Stimulated activated CD8-positive, alpha-beta memory T cell treated with anti-CD3 and anti-CD28 coated beads, Interleukin-15, amount 100 ng/mL, for 48 hours (primary cell): ENCODE measurements at regions not wholly inside any gene's neighbourhood (a gene's known extent, or its start where the extent isn't known, plus 50 kb on each side); places are given as distances from the start of the nearest gene placed in this dataset.

Source experiments
- DNase-seq, 2 donors: peaks; one replicate each; pipeline ENCODE4 v3.0.0-alpha.2; 2020; ENCODE audit warnings: low read depth in 2 of 2

GRCh38 chr1:88219521-88219920 lies 464.6 kb upstream of the PKN2 start:
- DNase-seq = no peak

GRCh38 chr1:88221411-88221810 lies 462.7 kb upstream of the PKN2 start:
- DNase-seq = no peak

GRCh38 chr1:88224906-88225305 lies 459.2 kb upstream of the PKN2 start:
- no peak for DNase-seq

- no peak for DNase-seq
Observed at GRCh38 chr1:88228114-88228513, 456.0 kb upstream of the PKN2 start.

GRCh38 chr1:88230126-88230525 lies 453.9 kb upstream of the PKN2 start:
- DNase-seq = no peak

- DNase-seq = no peak
Observed at GRCh38 chr1:88237058-88237457, 447.0 kb upstream of the PKN2 start.

- DNase-seq = no peak
Observed at GRCh38 chr1:88239205-88239604, 444.9 kb upstream of the PKN2 start.

- no peak for DNase-seq
Observed at GRCh38 chr1:88247666-88248065, 436.4 kb upstream of the PKN2 start.

GRCh38 chr1:88250915-88251314 lies 433.2 kb upstream of the PKN2 start:
- DNase-seq = no peak

GRCh38 chr1:88252745-88253144 lies 431.3 kb upstream of the PKN2 start:
- DNase-seq = no peak

- DNase-seq = no peak
Observed at GRCh38 chr1:88265606-88266005, 418.5 kb upstream of the PKN2 start.

- no peak for DNase-seq
Observed at GRCh38 chr1:88266051-88266450, 418.0 kb upstream of the PKN2 start.

GRCh38 chr1:88272216-88272615 lies 411.9 kb upstream of the PKN2 start:
- DNase-seq = no peak

- DNase-seq = no peak
Observed at GRCh38 chr1:88274431-88274830, 409.6 kb upstream of the PKN2 start.

- DNase-seq = no peak
Observed at GRCh38 chr1:88275259-88275862, 408.7 kb upstream of the PKN2 start.

- no peak for DNase-seq
Observed at GRCh38 chr1:88276163-88276562, 407.9 kb upstream of the PKN2 start.

GRCh38 chr1:88284066-88284465 lies 400.0 kb upstream of the PKN2 start:
- no peak for DNase-seq

- DNase-seq = no peak
Observed at GRCh38 chr1:88284666-88285366, 399.3 kb upstream of the PKN2 start.

GRCh38 chr1:88286716-88287115 lies 397.4 kb upstream of the PKN2 start:
- no peak for DNase-seq

GRCh38 chr1:88288571-88288970 lies 395.5 kb upstream of the PKN2 start:
- no peak for DNase-seq

GRCh38 chr1:88289401-88290102 lies 394.5 kb upstream of the PKN2 start:
- no peak for DNase-seq

- DNase-seq = no peak
Observed at GRCh38 chr1:88291611-88292354, 392.3 kb upstream of the PKN2 start.
